ENCODE measurements at regions not wholly inside any gene's neighbourhood (a gene's known extent, or its start where the extent isn't known, plus 50 kb on each side); places are given as distances from the start of the nearest gene placed in this dataset.

GRCh38 chr5:109965634-109966033, 275.9 kb downstream of the MAN2A1 start:
- TF ChIP-seq POLR2A (IDR thresholded peaks at IDR 0.05; ENCODE audit: low read length) (no peak), GATA1 (IDR thresholded peaks at IDR 0.05; ENCODE audit: low read depth, low read length) (no peak)
